ENCODE measurements at regions not wholly inside any gene's neighbourhood (a gene's known extent, or its start where the extent isn't known, plus 50 kb on each side); places are given as distances from the start of the nearest gene placed in this dataset.

DNA sequence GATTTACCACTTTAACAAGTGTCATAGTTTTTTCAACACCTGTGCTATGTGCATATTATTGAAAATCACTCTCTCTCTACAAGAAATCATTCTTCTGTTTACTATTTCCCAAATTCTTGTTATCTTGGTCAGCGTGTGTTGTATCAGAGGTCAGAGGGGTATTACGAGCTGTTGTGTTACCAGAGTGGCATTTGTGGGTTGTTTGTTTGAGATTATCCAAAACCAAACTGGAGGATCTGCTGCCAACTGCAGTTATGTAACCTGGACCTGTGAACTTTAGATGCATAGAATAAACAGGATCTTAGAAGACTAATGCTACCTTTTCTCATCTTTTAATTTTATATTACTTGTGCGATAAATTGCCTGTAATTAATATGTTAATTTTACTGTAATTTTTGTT is 1751.4 kb upstream of the SPRY2 start:
- H3K4me1 Mint-ChIP-seq = peaks cover 7% of the 10 kb centered on the region
- H2AFZ ChIP-seq = no peak overlapping the region
- no peak for TF ChIP-seq STAT1 (IDR thresholded peaks at IDR 0.05; ENCODE audit: unreplicated experiment)
- TF ChIP-seq JUNB (IDR thresholded peaks at IDR 0.05; ENCODE audit: unreplicated experiment) = no peak
- no peak for TF ChIP-seq EZH2phosphoT487 (IDR thresholded peaks at IDR 0.05; ENCODE audit: unreplicated experiment)
- no peak for TF ChIP-seq EZH2 (IDR thresholded peaks at IDR 0.05; ENCODE audit: low read depth, unreplicated experiment)
- DNase-seq (ENCODE audit: low spot score) = no peak
- no peaks in the 10 kb centered on the region for H3F3A ChIP-seq (replicated peaks; ENCODE audit: low read depth)
- H3K27ac Mint-ChIP-seq = no peak overlapping the region
- H4K20me1 ChIP-seq (replicated peaks; ENCODE audit: insufficient read depth) = no peaks in the 10 kb centered on the region
- no peaks in the 10 kb centered on the region; the same call in 2 of the 3 replicates for H3K9me3 Mint-ChIP-seq
- 0 out of 2 replicates have a peak, but pooled peaks cover 2% of the 10 kb centered on the region for H3K9me2 ChIP-seq (ENCODE audit: insufficient read depth)
- no peaks in the 10 kb centered on the region for H3K27me3 ChIP-seq (ENCODE audit: insufficient read depth)
- no peaks in the 10 kb centered on the region for H3K79me2 ChIP-seq (replicated peaks; ENCODE audit: insufficient read depth)
- H3K36me3 Mint-ChIP-seq (ENCODE audit: low read depth) = no peaks in the 10 kb centered on the region; the same call in 2 of the 3 replicates
- no peak overlapping the region for H3K4me3 ChIP-seq
- no peaks in the 10 kb centered on the region for H3K36me3 ChIP-seq (ENCODE audit: insufficient read depth)
- H3K4me2 ChIP-seq = no peak overlapping the region
- H3K4me1 ChIP-seq (ENCODE audit: insufficient read depth) = no peaks in the 10 kb centered on the region
- no peak for ATAC-seq
- no peak overlapping the region for H3K27ac ChIP-seq (ENCODE audit: low read depth)
- no peak overlapping the region for H3K4me3 Mint-ChIP-seq
- no peaks in the 10 kb centered on the region for H3K27me3 Mint-ChIP-seq (ENCODE audit: insufficient read depth, low read depth, poor library complexity)

DNA sequence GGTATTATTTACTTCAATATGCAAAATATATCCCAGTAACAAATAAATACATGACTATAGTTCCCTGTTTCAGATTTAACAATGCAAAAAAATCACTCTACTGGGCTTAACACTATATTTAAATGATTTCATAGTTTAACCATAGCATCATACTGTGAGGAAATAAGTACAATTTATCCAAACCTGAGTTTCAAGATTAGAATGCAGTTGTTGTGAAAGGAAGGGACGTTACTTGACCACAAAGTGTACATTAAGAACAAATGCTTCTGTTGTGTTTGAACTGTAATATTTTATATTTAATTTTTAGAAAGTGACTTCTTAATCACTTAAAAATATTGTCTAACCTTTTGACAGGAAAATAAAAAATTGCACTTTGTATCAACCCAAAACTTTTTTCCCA is 1747.9 kb upstream of the SPRY2 start:
- Histone ChIP-seq H4K20me1 (replicated peaks; ENCODE audit: insufficient read depth) (no peaks in the 10 kb centered on the region), H3K9me2 (ENCODE audit: insufficient read depth) (no peaks in the 10 kb centered on the region), H3K27ac (ENCODE audit: low read depth) (no peak overlapping the region), H3K36me3 (ENCODE audit: insufficient read depth) (no peaks in the 10 kb centered on the region), H3K4me3 (no peak overlapping the region), H3K79me2 (replicated peaks; ENCODE audit: insufficient read depth) (no peaks in the 10 kb centered on the region), H3F3A (replicated peaks; ENCODE audit: low read depth) (no peaks in the 10 kb centered on the region), H3K4me1 (ENCODE audit: insufficient read depth) (no peaks in the 10 kb centered on the region), H3K27me3 (ENCODE audit: insufficient read depth) (no peaks in the 10 kb centered on the region), H3K4me2 (no peak overlapping the region), H2AFZ (no peak overlapping the region)
- DNase-seq (ENCODE audit: low spot score) (no peak), ATAC-seq (no peak)
- no peak overlapping the region for H3K27ac Mint-ChIP-seq
- H3K27me3 Mint-ChIP-seq (ENCODE audit: insufficient read depth, low read depth, poor library complexity) = no peaks in the 10 kb centered on the region
- H3K4me3 Mint-ChIP-seq = no peak overlapping the region
- no peak for TF ChIP-seq EZH2phosphoT487 (IDR thresholded peaks at IDR 0.05; ENCODE audit: unreplicated experiment)
- no peak for TF ChIP-seq JUNB (IDR thresholded peaks at IDR 0.05; ENCODE audit: unreplicated experiment)
- TF ChIP-seq NANOG (IDR thresholded peaks at IDR 0.05; ENCODE audit: borderline replicate concordance) = no peak
- TF ChIP-seq EZH2 (IDR thresholded peaks at IDR 0.05; ENCODE audit: low read depth, unreplicated experiment) = no peak
- TF ChIP-seq, protein P1, sequence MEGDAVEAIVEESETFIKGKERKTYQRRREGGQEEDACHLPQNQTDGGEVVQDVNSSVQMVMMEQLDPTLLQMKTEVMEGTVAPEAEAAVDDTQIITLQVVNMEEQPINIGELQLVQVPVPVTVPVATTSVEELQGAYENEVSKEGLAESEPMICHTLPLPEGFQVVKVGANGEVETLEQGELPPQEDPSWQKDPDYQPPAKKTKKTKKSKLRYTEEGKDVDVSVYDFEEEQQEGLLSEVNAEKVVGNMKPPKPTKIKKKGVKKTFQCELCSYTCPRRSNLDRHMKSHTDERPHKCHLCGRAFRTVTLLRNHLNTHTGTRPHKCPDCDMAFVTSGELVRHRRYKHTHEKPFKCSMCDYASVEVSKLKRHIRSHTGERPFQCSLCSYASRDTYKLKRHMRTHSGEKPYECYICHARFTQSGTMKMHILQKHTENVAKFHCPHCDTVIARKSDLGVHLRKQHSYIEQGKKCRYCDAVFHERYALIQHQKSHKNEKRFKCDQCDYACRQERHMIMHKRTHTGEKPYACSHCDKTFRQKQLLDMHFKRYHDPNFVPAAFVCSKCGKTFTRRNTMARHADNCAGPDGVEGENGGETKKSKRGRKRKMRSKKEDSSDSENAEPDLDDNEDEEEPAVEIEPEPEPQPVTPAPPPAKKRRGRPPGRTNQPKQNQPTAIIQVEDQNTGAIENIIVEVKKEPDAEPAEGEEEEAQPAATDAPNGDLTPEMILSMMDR (conservative IDR thresholded peaks at IDR 0.05; ENCODE audit: low read depth in 2 of 2) = no peak
- no peak for TF ChIP-seq CREB1 (CRISPR knock-in tag; IDR thresholded peaks at IDR 0.05; ENCODE audit: low read depth)
- TF ChIP-seq, protein P2, sequence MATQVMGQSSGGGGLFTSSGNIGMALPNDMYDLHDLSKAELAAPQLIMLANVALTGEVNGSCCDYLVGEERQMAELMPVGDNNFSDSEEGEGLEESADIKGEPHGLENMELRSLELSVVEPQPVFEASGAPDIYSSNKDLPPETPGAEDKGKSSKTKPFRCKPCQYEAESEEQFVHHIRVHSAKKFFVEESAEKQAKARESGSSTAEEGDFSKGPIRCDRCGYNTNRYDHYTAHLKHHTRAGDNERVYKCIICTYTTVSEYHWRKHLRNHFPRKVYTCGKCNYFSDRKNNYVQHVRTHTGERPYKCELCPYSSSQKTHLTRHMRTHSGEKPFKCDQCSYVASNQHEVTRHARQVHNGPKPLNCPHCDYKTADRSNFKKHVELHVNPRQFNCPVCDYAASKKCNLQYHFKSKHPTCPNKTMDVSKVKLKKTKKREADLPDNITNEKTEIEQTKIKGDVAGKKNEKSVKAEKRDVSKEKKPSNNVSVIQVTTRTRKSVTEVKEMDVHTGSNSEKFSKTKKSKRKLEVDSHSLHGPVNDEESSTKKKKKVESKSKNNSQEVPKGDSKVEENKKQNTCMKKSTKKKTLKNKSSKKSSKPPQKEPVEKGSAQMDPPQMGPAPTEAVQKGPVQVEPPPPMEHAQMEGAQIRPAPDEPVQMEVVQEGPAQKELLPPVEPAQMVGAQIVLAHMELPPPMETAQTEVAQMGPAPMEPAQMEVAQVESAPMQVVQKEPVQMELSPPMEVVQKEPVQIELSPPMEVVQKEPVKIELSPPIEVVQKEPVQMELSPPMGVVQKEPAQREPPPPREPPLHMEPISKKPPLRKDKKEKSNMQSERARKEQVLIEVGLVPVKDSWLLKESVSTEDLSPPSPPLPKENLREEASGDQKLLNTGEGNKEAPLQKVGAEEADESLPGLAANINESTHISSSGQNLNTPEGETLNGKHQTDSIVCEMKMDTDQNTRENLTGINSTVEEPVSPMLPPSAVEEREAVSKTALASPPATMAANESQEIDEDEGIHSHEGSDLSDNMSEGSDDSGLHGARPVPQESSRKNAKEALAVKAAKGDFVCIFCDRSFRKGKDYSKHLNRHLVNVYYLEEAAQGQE (IDR thresholded peaks at IDR 0.05; ENCODE audit: unreplicated experiment) = no peak
- no peaks in the 10 kb centered on the region for H3K36me3 Mint-ChIP-seq (ENCODE audit: low read depth)
- no peaks in the 10 kb centered on the region for H3K9me3 Mint-ChIP-seq
- peaks cover 10% of the 10 kb centered on the region for H3K4me1 Mint-ChIP-seq
